MM.1S (cell line): ENCODE measurements at regions not wholly inside any gene's neighbourhood (a gene's known extent, or its start where the extent isn't known, plus 50 kb on each side); places are given as distances from the start of the nearest gene placed in this dataset.

Source experiments
- DNase-seq: peaks from one replicate; pipeline ENCODE4 v3.0.0-alpha.2; 2015
- H2AFZ ChIP-seq: fragments of 300-600 bp; sonication (generic); 2 replicates; pipeline ENCODE4 v1.6.0; 2016; ENCODE audit warnings: antibody characterized with exemption, low read length
- H3F3A ChIP-seq: fragments of 300-600 bp; sonication (generic); 2 replicates; pipeline ENCODE4 v1.6.1; 2016; ENCODE audit warnings: mild to moderate bottlenecking, antibody characterized with exemption, low read length, moderate library complexity, mixed read lengths; ENCODE audit not compliant: insufficient read depth
- H3K27ac ChIP-seq: fragments of 300-600 bp; sonication (generic); 2 replicates; pipeline ENCODE4 v1.5.1; 2016; ENCODE audit warnings: mild to moderate bottlenecking, low read length
- H3K27me3 ChIP-seq: fragments of 300-600 bp; sonication (generic); replicated peaks from 2 replicates; pipeline ENCODE4 v1.6.0; 2016; ENCODE audit warnings: low read length; ENCODE audit not compliant: insufficient read depth
- H3K36me3 ChIP-seq: fragments of 300-600 bp; sonication (generic); replicated peaks from 2 replicates; pipeline ENCODE4 v1.6.1; 2016; ENCODE audit warnings: mild to moderate bottlenecking, low read length, mixed read lengths; ENCODE audit not compliant: insufficient read depth
- H3K4me1 ChIP-seq: fragments of 300-600 bp; sonication (generic); 2 replicates; pipeline ENCODE4 v1.6.1; 2016; ENCODE audit warnings: low read length, mixed read lengths
- H3K4me2 ChIP-seq: fragments of 300-600 bp; sonication (generic); 2 replicates; pipeline ENCODE4 v1.6.0; 2016; ENCODE audit warnings: low read depth, low read length
- H3K4me3 ChIP-seq: fragments of 300-600 bp; sonication (generic); 2 replicates; pipeline ENCODE4 v1.5.1; 2016; ENCODE audit warnings: low read length, mixed read lengths
- H3K79me2 ChIP-seq: fragments of 300-600 bp; sonication (generic); 2 replicates; pipeline ENCODE4 v1.6.1; 2016; ENCODE audit warnings: mixed run types, low read length, mixed read lengths
- H3K9ac ChIP-seq: fragments of 300-600 bp; sonication (generic); 2 replicates; pipeline ENCODE4 v1.6.1; 2016; ENCODE audit warnings: low read length, mixed read lengths
- H3K9me2 ChIP-seq: fragments of 300-600 bp; sonication (generic); replicated peaks from 2 replicates; pipeline ENCODE4 v1.6.1; 2016; ENCODE audit warnings: mild to moderate bottlenecking, low read length, mixed read lengths; ENCODE audit not compliant: insufficient read depth
- H3K9me3 ChIP-seq: fragments of 300-600 bp; sonication (generic); replicated peaks from 2 replicates; pipeline ENCODE4 v1.6.1; 2016; ENCODE audit warnings: mild to moderate bottlenecking, low read length, mixed read lengths; ENCODE audit not compliant: insufficient read depth
- H4K20me1 ChIP-seq: fragments of 300-600 bp; sonication (generic); 2 replicates; pipeline ENCODE4 v1.6.1; 2016; ENCODE audit warnings: mild to moderate bottlenecking, low read length, moderate library complexity, mixed read lengths; ENCODE audit not compliant: insufficient read depth
- CTCF ChIP-seq: fragments of 300-600 bp; sonication (generic); IDR thresholded peaks from 2 replicates; pipeline ENCODE4 v1.5.1; 2016; ENCODE audit warnings: antibody characterized with exemption, low read length, mixed read lengths
- EZH2 ChIP-seq: fragments of 300-600 bp; sonication (generic); optimal IDR thresholded peaks from 2 replicates; pipeline ENCODE3; 2017; ENCODE audit warnings: low read depth, mild to moderate bottlenecking, antibody characterized with exemption, low read length, mixed read lengths
- EZH2phosphoT487 ChIP-seq: fragments of 300-600 bp; sonication (generic); IDR thresholded peaks from 2 replicates; pipeline ENCODE4 v1.6.1; 2018; ENCODE audit warnings: antibody characterized with exemption, low read length

- Histone ChIP-seq H3K9me2 (no peaks in the 10 kb centered on the region), H3K4me2 (no peak overlapping the region), H3K79me2 (no peaks in the 10 kb centered on the region), H3K4me1 (no peaks in the 10 kb centered on the region), H3K27ac (no peak overlapping the region), H2AFZ (no peak overlapping the region), H3K9ac (no peak overlapping the region), H4K20me1 (no peaks in the 10 kb centered on the region), H3K36me3 (no peaks in the 10 kb centered on the region), H3K4me3 (no peak overlapping the region), H3K9me3 (no peaks in the 10 kb centered on the region), H3F3A (no peaks in the 10 kb centered on the region), H3K27me3 (no peaks in the 10 kb centered on the region)
- TF ChIP-seq EZH2phosphoT487, result no peak
- no peak for TF ChIP-seq EZH2
- no peak for TF ChIP-seq CTCF
- no peak for DNase-seq
These were observed 211.5 kb upstream of the PWP1 start for GRCh38 chr12:107474099-107474498.

DNA sequence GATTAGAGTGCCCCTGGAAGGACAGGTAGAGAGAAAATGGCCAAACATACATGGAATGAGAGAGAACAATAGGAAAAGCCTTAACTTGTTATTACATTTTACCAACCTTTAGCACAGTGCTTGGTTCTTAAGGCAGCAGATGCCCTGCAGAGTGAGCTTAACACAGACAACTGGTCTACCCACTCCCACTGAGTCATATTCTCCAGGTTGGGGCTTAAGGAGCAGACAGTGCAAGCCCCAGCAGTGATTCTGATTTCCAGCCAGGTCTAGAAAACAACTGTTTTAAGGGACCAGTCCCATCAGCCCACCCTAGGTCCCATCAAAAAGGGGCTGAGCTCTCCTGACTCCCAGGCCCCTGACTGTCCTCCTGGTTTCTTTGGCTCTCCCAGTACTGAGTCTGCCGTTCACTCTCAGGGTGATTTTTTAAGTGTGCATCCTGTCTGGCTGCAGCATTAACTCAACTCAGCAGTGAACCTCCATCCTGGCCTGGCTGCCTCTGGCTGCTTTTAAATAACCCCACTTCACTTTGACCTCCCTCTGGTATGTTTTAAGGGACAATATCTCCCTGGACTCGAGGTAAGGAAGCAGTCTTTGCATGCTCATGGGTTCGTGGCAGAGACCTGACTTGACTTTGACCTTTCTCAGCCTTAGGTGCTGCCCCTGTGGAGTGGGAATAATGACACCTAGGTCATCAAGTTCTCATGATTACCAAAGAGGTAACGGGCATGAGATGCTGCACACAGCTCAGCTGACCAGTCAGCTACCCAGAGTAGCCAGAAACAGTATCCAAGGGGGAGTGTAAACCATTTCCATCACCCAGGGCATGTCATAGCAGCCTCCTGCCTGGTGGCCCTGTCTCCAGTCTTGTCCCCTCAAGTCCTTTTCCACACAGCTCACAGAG lies 210.7 kb upstream of the PWP1 start:
- H3K4me2 ChIP-seq, result no peak overlapping the region
- no peak overlapping the region for H3K9ac ChIP-seq
- H2AFZ ChIP-seq, result no peak overlapping the region
- H3K36me3 ChIP-seq, result no peaks in the 10 kb centered on the region
- H3K4me1 ChIP-seq, result no peaks in the 10 kb centered on the region
- no peak overlapping the region for H3K4me3 ChIP-seq
- H3K9me2 ChIP-seq, result no peaks in the 10 kb centered on the region
- no peak overlapping the region for H3K27ac ChIP-seq
- no peak for DNase-seq
- no peaks in the 10 kb centered on the region for H4K20me1 ChIP-seq
- H3K9me3 ChIP-seq, result no peaks in the 10 kb centered on the region
- TF ChIP-seq CTCF, result no peak
- TF ChIP-seq EZH2, result no peak
- no peak for TF ChIP-seq EZH2phosphoT487
- H3K79me2 ChIP-seq, result no peaks in the 10 kb centered on the region
- H3F3A ChIP-seq, result no peaks in the 10 kb centered on the region
- no peaks in the 10 kb centered on the region for H3K27me3 ChIP-seq

DNA sequence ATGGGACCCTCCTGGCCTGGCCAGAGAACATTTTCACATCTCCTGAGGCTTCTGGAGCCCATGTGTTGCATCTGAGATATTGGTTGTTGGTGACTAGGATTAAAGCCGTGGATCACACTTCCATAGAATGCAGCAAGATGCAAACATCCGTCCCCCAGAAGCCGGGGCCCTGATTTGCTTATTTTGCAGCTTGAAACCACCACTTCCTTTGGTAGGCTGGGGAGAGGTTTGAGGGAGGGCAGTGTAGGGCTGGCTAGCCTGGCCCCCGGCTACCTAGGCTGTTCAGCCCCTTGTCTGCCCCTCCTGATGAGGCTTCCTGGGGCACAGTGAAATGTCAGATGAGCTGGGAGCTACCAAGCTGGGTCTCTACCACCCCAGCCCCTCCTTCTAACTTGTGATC lies 209.7 kb upstream of the PWP1 start:
- Histone ChIP-seq H3K9ac (no peak overlapping the region), H3K27ac (no peak overlapping the region), H2AFZ (no peak overlapping the region), H3K4me2 (no peak overlapping the region), H4K20me1 (no peaks in the 10 kb centered on the region), H3K27me3 (no peaks in the 10 kb centered on the region), H3K36me3 (no peaks in the 10 kb centered on the region), H3K4me3 (no peak overlapping the region), H3K9me2 (no peaks in the 10 kb centered on the region), H3K9me3 (no peaks in the 10 kb centered on the region), H3K4me1 (no peaks in the 10 kb centered on the region), H3F3A (no peaks in the 10 kb centered on the region), H3K79me2 (no peaks in the 10 kb centered on the region)
- TF ChIP-seq EZH2phosphoT487 (no peak), EZH2 (no peak), CTCF (no peak)
- DNase-seq, result no peak
